Vagina (tissue), 2 donors: ENCODE measurements at regions not wholly inside any gene's neighbourhood (a gene's known extent, or its start where the extent isn't known, plus 50 kb on each side); places are given as distances from the start of the nearest gene placed in this dataset.

Experiments
- CTCF ChIP-seq, 3 experiments: fragments of 450-650 bp in 2 of 3; fragments of 200-600 bp in 1 of 3; sonication (generic) in 1 of 3; IDR thresholded peaks; one replicate each; pipeline ENCODE4 v1.5.1; 2017 to 2019; ENCODE audit warnings: antibody characterized with exemption in 3 of 3, mild to moderate bottlenecking in 2 of 3, moderate library complexity in 2 of 3
- POLR2A ChIP-seq, 2 donors: fragments of 450-650 bp; IDR thresholded peaks; one replicate each; pipeline ENCODE4 v1.6.1; 2017; ENCODE audit warnings: antibody characterized with exemption in 2 of 2, mild to moderate bottlenecking in 2 of 2, moderate library complexity in 2 of 2

- TF ChIP-seq CTCF (IDR thresholded peaks at IDR 0.05): no peak
- TF ChIP-seq POLR2A (IDR thresholded peaks at IDR 0.05): no peak
Observed at GRCh38 chr7:13447637-13448036, 541.8 kb downstream of the ETV1 start.
